ENCODE measurements at regions not wholly inside any gene's neighbourhood (a gene's known extent, or its start where the extent isn't known, plus 50 kb on each side); places are given as distances from the start of the nearest gene placed in this dataset.

- TF ChIP-seq CTCF (IDR thresholded peaks at IDR 0.05) (no peak), POLR2AphosphoS5 (IDR thresholded peaks at IDR 0.05) (no peak), POLR2A (IDR thresholded peaks at IDR 0.05) (no peak)
Observed at GRCh38 chr5:4383518-4384198, 756.5 kb upstream of the ADAMTS16 start.
